Osteoblast (primary cell): ENCODE measurements at regions not wholly inside any gene's neighbourhood (a gene's known extent, or its start where the extent isn't known, plus 50 kb on each side); places are given as distances from the start of the nearest gene placed in this dataset.

Experiments used
- DNase-seq: peaks from one replicate; pipeline ENCODE4 v3.0.0; 2011; ENCODE audit warnings: low spot score, mixed read lengths; ENCODE audit not compliant: insufficient read length; ENCODE audit errors: missing footprints
- H2AFZ ChIP-seq: 2 replicates; pipeline ENCODE4 v1.6.0; 2011; ENCODE audit warnings: mild to moderate bottlenecking, low read length
- H3K27ac ChIP-seq: 2 replicates; pipeline ENCODE4 v1.5.1; 2011; ENCODE audit warnings: mild to moderate bottlenecking, low read depth, low read length, moderate library complexity
- H3K27me3 ChIP-seq: 2 replicates; pipeline ENCODE4 v1.6.0; 2012; ENCODE audit warnings: mild to moderate bottlenecking, control low read depth, inconsistent platforms, low read length, moderate library complexity; ENCODE audit not compliant: insufficient read depth
- H3K36me3 ChIP-seq: 2 replicates; pipeline ENCODE4 v1.5.1; 2011; ENCODE audit warnings: mild to moderate bottlenecking, low read length, control low read depth, moderate library complexity; ENCODE audit not compliant: insufficient read depth
- H3K4me1 ChIP-seq: 2 replicates; pipeline ENCODE4 v1.5.1; 2011; ENCODE audit warnings: mild to moderate bottlenecking, low read length, control low read depth, moderate library complexity; ENCODE audit not compliant: insufficient read depth
- H3K4me2 ChIP-seq: 2 replicates; pipeline ENCODE4 v1.6.0; 2011; ENCODE audit warnings: mild to moderate bottlenecking, low read length; ENCODE audit not compliant: insufficient read depth
- H3K4me3 ChIP-seq: fragments of 200-600 bp; sonication (generic); 3 replicates; pipeline ENCODE4 v1.5.1; 2012; ENCODE audit warnings: mild to moderate bottlenecking, low read length, inconsistent platforms; ENCODE audit not compliant: insufficient read depth
- H3K79me2 ChIP-seq: 2 replicates; pipeline ENCODE4 v1.6.0; 2012; ENCODE audit warnings: mild to moderate bottlenecking, low read length, control low read depth, inconsistent platforms; ENCODE audit not compliant: insufficient read depth
- H3K9me3 ChIP-seq: 2 replicates; pipeline ENCODE4 v1.5.1; 2011; ENCODE audit warnings: low read depth, low read length, control low read depth
- H4K20me1 ChIP-seq: 2 replicates; pipeline ENCODE4 v1.6.0; 2012; ENCODE audit warnings: mild to moderate bottlenecking, low read length, control low read depth; ENCODE audit not compliant: insufficient read depth
- TF ChIP-seq, protein P1 (sequence below): IDR thresholded peaks from 2 replicates; pipeline ENCODE4 v1.5.1; 2011; ENCODE audit warnings: mild to moderate bottlenecking, low read depth, low read length, moderate library complexity; ENCODE audit errors: extremely low read depth

DNA sequence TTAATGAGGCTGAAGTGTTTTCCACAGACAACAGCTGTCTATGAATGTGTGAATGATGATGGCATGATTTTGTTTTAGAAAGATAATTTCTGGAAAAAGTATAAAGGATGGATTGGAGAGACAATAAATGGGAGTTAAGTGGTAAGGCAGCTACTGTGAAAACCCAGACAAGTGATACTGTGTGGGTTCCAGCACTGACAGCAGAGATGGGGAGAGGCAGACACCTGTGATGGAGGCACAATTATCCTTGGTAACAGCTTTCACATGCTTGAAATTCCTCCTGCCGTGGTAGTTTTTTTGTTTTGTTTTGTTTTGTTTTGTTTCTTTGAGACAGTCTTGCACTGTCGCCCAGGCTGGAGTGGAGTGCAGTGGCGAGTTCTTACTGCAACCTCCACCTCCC is 189.3 kb downstream of the DEPDC1B start:
- Histone ChIP-seq H3K9me3 (no peaks in the 10 kb centered on the region), H3K27ac (no peak overlapping the region), H3K79me2 (no peaks in the 10 kb centered on the region), H3K27me3 (no peaks in the 10 kb centered on the region), H2AFZ (no peak overlapping the region), H3K4me3 (no peak overlapping the region), H3K4me1 (peaks cover 4% of the 10 kb centered on the region), H3K36me3 (no peaks in the 10 kb centered on the region), H4K20me1 (no peaks in the 10 kb centered on the region), H3K4me2 (no peak overlapping the region)
- TF ChIP-seq, protein P1, sequence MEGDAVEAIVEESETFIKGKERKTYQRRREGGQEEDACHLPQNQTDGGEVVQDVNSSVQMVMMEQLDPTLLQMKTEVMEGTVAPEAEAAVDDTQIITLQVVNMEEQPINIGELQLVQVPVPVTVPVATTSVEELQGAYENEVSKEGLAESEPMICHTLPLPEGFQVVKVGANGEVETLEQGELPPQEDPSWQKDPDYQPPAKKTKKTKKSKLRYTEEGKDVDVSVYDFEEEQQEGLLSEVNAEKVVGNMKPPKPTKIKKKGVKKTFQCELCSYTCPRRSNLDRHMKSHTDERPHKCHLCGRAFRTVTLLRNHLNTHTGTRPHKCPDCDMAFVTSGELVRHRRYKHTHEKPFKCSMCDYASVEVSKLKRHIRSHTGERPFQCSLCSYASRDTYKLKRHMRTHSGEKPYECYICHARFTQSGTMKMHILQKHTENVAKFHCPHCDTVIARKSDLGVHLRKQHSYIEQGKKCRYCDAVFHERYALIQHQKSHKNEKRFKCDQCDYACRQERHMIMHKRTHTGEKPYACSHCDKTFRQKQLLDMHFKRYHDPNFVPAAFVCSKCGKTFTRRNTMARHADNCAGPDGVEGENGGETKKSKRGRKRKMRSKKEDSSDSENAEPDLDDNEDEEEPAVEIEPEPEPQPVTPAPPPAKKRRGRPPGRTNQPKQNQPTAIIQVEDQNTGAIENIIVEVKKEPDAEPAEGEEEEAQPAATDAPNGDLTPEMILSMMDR: no peak
- DNase-seq: no peak

DNA sequence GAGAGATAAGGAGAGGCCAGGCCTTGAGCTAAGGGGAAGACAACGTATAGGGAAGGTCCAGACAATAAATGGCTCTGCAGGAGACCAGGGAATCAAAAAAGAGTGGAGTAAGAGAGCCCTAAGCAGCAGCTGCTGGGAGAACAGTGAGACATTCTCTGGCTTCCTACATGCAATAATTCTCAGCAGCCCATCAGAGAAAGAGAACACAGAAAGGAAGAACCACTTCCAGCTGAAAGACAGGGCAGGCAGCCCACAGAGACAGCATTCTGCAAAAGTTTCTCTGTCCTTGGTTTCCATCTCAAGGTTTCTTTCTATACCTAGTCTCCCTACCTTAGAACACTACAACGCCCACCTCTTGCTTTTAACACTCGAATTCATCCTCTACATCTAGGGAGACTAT is 189.9 kb downstream of the DEPDC1B start:
- H3K27ac ChIP-seq: no peak overlapping the region
- no peaks in the 10 kb centered on the region for H3K27me3 ChIP-seq
- no peak overlapping the region for H2AFZ ChIP-seq
- no peaks in the 10 kb centered on the region for H3K79me2 ChIP-seq
- TF ChIP-seq, protein P1: no peak
- H3K36me3 ChIP-seq: no peaks in the 10 kb centered on the region
- no peak overlapping the region for H3K4me3 ChIP-seq
- H4K20me1 ChIP-seq: no peaks in the 10 kb centered on the region
- peaks cover 4% of the 10 kb centered on the region for H3K4me1 ChIP-seq
- H3K9me3 ChIP-seq: no peaks in the 10 kb centered on the region
- no peak overlapping the region for H3K4me2 ChIP-seq
- DNase-seq: no peak

GRCh38 chr5:60509519-60509918 is 190.4 kb downstream of the DEPDC1B start:
- H4K20me1 ChIP-seq: no peaks in the 10 kb centered on the region
- H3K79me2 ChIP-seq: no peaks in the 10 kb centered on the region
- H3K9me3 ChIP-seq: no peaks in the 10 kb centered on the region
- DNase-seq: no peak
- no peak overlapping the region for H2AFZ ChIP-seq
- no peak overlapping the region for H3K27ac ChIP-seq
- H3K27me3 ChIP-seq: no peaks in the 10 kb centered on the region
- peaks cover 4% of the 10 kb centered on the region for H3K4me1 ChIP-seq
- H3K4me2 ChIP-seq: no peak overlapping the region
- no peak overlapping the region for H3K4me3 ChIP-seq
- TF ChIP-seq, protein P1: no peak
- H3K36me3 ChIP-seq: no peaks in the 10 kb centered on the region

DNA sequence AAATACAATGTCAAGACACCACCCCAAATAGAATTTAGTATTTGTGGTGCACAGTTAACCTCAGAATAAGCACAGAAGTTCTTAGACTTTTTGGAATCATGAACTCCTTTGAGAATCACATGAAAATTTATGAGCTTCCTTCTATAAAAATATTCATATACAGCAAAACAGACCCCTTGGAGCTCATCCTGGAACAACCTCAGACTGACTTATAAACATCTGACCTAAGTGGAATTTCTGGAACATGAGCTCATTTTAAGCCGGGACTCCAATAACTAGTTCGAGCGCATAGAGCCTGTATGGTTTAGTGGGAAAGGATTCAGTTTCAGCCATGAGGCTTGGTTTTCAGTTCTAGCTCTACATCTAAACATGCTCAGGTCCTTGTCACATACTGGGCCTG is 192.3 kb downstream of the DEPDC1B start:
- Histone ChIP-seq H3K4me2 (no peak overlapping the region), H3K9me3 (no peaks in the 10 kb centered on the region), H3K4me3 (no peak overlapping the region), H3K27ac (no peak overlapping the region), H3K27me3 (no peaks in the 10 kb centered on the region), H3K4me1 (peaks cover 8% of the 10 kb centered on the region), H3K36me3 (no peaks in the 10 kb centered on the region), H4K20me1 (no peaks in the 10 kb centered on the region), H3K79me2 (no peaks in the 10 kb centered on the region), H2AFZ (peak overlapping the region; percentile 70)
- TF ChIP-seq, protein P1: no peak
- DNase-seq: no peak
